ENCODE measurements at regions not wholly inside any gene's neighbourhood (a gene's known extent, or its start where the extent isn't known, plus 50 kb on each side); places are given as distances from the start of the nearest gene placed in this dataset.

- TF ChIP-seq NRF1 (conservative IDR thresholded peaks at IDR 0.05; ENCODE audit: low read depth, low read length) (no peak), FOXM1 (IDR thresholded peaks at IDR 0.05; ENCODE audit: low read depth, low read length) (no peak), REST (IDR thresholded peaks at IDR 0.05; ENCODE audit: low read depth, low read length) (no peak), EZH2 (IDR thresholded peaks at IDR 0.05; ENCODE audit: borderline replicate concordance, control insufficient read depth, low read depth, low read length) (no peak), HDGF (IDR thresholded peaks at IDR 0.05) (no peak), CTCF (IDR thresholded peaks at IDR 0.05 in 2 of 3, conservative IDR thresholded peaks at IDR 0.05 in 1 of 3; ENCODE audit: control insufficient read depth in 2 of 3, extremely low read depth in 1 of 3, insufficient read depth in 1 of 3, low read depth in 3 of 3, low read length in 3 of 3) (no peak), SMAD5 (IDR thresholded peaks at IDR 0.05; ENCODE audit: low read depth) (no peak)
These were observed 437.5 kb downstream of the CBLN4 start for GRCh38 chr20:55567826-55568225.

Measured in GM12878 (cell line).